ENCODE measurements at regions not wholly inside any gene's neighbourhood (a gene's known extent, or its start where the extent isn't known, plus 50 kb on each side); places are given as distances from the start of the nearest gene placed in this dataset.

GRCh38 chr22:48535868-48536540, 1291.7 kb downstream of the BRD1 start:
- DNase-seq (ENCODE audit: low read depth), result no peak

- no peak for DNase-seq (ENCODE audit: low read depth)
Measured at GRCh38 chr22:48534395-48534958, 1293.2 kb downstream of the BRD1 start.

GRCh38 chr22:48532986-48533385, 1294.7 kb downstream of the BRD1 start:
- no peak for DNase-seq (ENCODE audit: low read depth)

GRCh38 chr22:48531761-48532435, 1295.8 kb downstream of the BRD1 start:
- DNase-seq (ENCODE audit: low read depth), result no peak

- no peak for DNase-seq (ENCODE audit: low read depth)
Measured at GRCh38 chr22:48531108-48531507, 1296.6 kb downstream of the BRD1 start.

- DNase-seq (ENCODE audit: low read depth), result no peak
Measured at GRCh38 chr22:48530666-48531065, 1297.0 kb downstream of the BRD1 start.

- no peak for DNase-seq (ENCODE audit: low read depth)
Measured at GRCh38 chr22:48528221-48528915, 1299.3 kb downstream of the BRD1 start.

- no peak for DNase-seq (ENCODE audit: low read depth)
Measured at GRCh38 chr22:48523761-48524160, 1303.9 kb downstream of the BRD1 start.

GRCh38 chr22:48523091-48523490, 1304.6 kb downstream of the BRD1 start:
- DNase-seq (ENCODE audit: low read depth), result no peak

GRCh38 chr22:48522271-48522670, 1305.4 kb downstream of the BRD1 start:
- DNase-seq (ENCODE audit: low read depth), result no peak

- DNase-seq (ENCODE audit: low read depth), result no peak
Measured at GRCh38 chr22:48520884-48521588, 1306.6 kb downstream of the BRD1 start.

- DNase-seq (ENCODE audit: low read depth), result no peak
Measured at GRCh38 chr22:48520207-48520606, 1307.5 kb downstream of the BRD1 start.

- DNase-seq (ENCODE audit: low read depth), result no peak
Measured at GRCh38 chr22:48517039-48518030, 1310.3 kb downstream of the BRD1 start.

- DNase-seq (ENCODE audit: low read depth), result no peak
Measured at GRCh38 chr22:48516571-48516970, 1311.1 kb downstream of the BRD1 start.

GRCh38 chr22:48515571-48516200, 1312.0 kb downstream of the BRD1 start:
- no peak for DNase-seq (ENCODE audit: low read depth)

GRCh38 chr22:48513929-48514328, 1313.7 kb downstream of the BRD1 start:
- no peak for DNase-seq (ENCODE audit: low read depth)

- no peak for DNase-seq (ENCODE audit: low read depth)
Measured at GRCh38 chr22:48513446-48513845, 1314.2 kb downstream of the BRD1 start.

GRCh38 chr22:48511781-48512327, 1315.8 kb downstream of the BRD1 start:
- no peak for DNase-seq (ENCODE audit: low read depth)

- no peak for DNase-seq (ENCODE audit: low read depth)
Measured at GRCh38 chr22:48511211-48511610, 1316.5 kb downstream of the BRD1 start.

GRCh38 chr22:48510599-48510998, 1317.1 kb downstream of the BRD1 start:
- no peak for DNase-seq (ENCODE audit: low read depth)

Measured in non-pigmented ciliary epithelial cell (primary cell).